ENCODE measurements at regions not wholly inside any gene's neighbourhood (a gene's known extent, or its start where the extent isn't known, plus 50 kb on each side); places are given as distances from the start of the nearest gene placed in this dataset.
A peak's percentile ranks its signal among the peaks of the same experiment; 100 is the strongest.

- H3K9me3 Mint-ChIP-seq: no peaks in the 10 kb centered on the region
- ATAC-seq (ENCODE audit: poor library complexity) (no peak), DNase-seq (no peak)
- H3K36me3 ChIP-seq (ENCODE audit: insufficient read depth, low read length): no peaks in the 10 kb centered on the region
- peak overlapping the region; percentile 68 for H3K27ac Mint-ChIP-seq
- H3K27me3 Mint-ChIP-seq: no peaks in the 10 kb centered on the region
- no peaks in the 10 kb centered on the region for H3K27me3 ChIP-seq (ENCODE audit: control insufficient read depth in 1 of 2, insufficient read depth in 2 of 2, low read length in 2 of 2)
- H3K36me3 Mint-ChIP-seq (ENCODE audit: low read depth): no peaks in the 10 kb centered on the region
- H3K4me1 Mint-ChIP-seq (ENCODE audit: low read depth): peaks cover 32% of the 10 kb centered on the region
- no peak overlapping the region for H3K4me3 Mint-ChIP-seq
- no peak for TF ChIP-seq CTCF (IDR thresholded peaks at IDR 0.05)
- intact Hi-C loops (cut with DNase I, micrococcal nuclease): no loop called here
- H3K4me1 ChIP-seq (ENCODE audit: insufficient read depth, low read length): peaks cover 10% of the 10 kb centered on the region
- H3K27ac ChIP-seq (ENCODE audit: low read depth in 1 of 2, low read length in 2 of 2): no peak overlapping the region
- H3K9me3 ChIP-seq (ENCODE audit: control insufficient read depth in 1 of 2, insufficient read depth in 1 of 2, low read length in 2 of 2): no peaks in the 10 kb centered on the region
- H3K4me3 ChIP-seq (ENCODE audit: low read length): no peak overlapping the region
- ChIA-PET CTCF (no interaction called here), POLR2A (interaction anchor here (1.4 kb wide), 1 partner anchor 17 kb away, joined by 3 read pairs; no protein-coding TSS in a partner anchor)
These were observed 65.0 kb downstream of the C9orf152 start for GRCh38 chr9:110142868-110143481.

GRCh38 chr9:110143485-110143884, 64.5 kb downstream of the C9orf152 start:
- Mint-ChIP-seq H3K4me1 (ENCODE audit: low read depth) (peaks cover 37% of the 10 kb centered on the region), H3K4me3 (no peak overlapping the region), H3K27ac (peak overlapping the region; percentile 68), H3K27me3 (no peaks in the 10 kb centered on the region), H3K9me3 (no peaks in the 10 kb centered on the region), H3K36me3 (ENCODE audit: low read depth) (no peaks in the 10 kb centered on the region)
- H3K27ac ChIP-seq (ENCODE audit: low read depth in 1 of 2, low read length in 2 of 2): no peak overlapping the region
- ChIA-PET POLR2A (interaction anchor here (1.0 to 1.4 kb wide), 2 partner anchors 13 to 17 kb away, joined by 3 to 4 read pairs; no protein-coding TSS in a partner anchor), CTCF (no interaction called here)
- intact Hi-C loops (cut with DNase I, micrococcal nuclease): no loop called here
- peaks cover 10% of the 10 kb centered on the region for H3K4me1 ChIP-seq (ENCODE audit: insufficient read depth, low read length)
- ATAC-seq (ENCODE audit: poor library complexity): no peak
- DNase-seq: peak in 1 of 14 experiments; percentile 38
- no peaks in the 10 kb centered on the region for H3K36me3 ChIP-seq (ENCODE audit: insufficient read depth, low read length)
- no peaks in the 10 kb centered on the region for H3K9me3 ChIP-seq (ENCODE audit: control insufficient read depth in 1 of 2, insufficient read depth in 1 of 2, low read length in 2 of 2)
- no peak overlapping the region for H3K4me3 ChIP-seq (ENCODE audit: low read length)
- TF ChIP-seq CTCF (IDR thresholded peaks at IDR 0.05): no peak
- no peaks in the 10 kb centered on the region for H3K27me3 ChIP-seq (ENCODE audit: control insufficient read depth in 1 of 2, insufficient read depth in 2 of 2, low read length in 2 of 2)

GRCh38 chr9:110143950-110144545, 63.9 kb downstream of the C9orf152 start:
- Mint-ChIP-seq H3K27me3 (no peaks in the 10 kb centered on the region), H3K9me3 (no peaks in the 10 kb centered on the region), H3K4me1 (ENCODE audit: low read depth) (peaks cover 43% of the 10 kb centered on the region), H3K4me3 (no peak overlapping the region), H3K27ac (peak overlapping the region; percentile 68), H3K36me3 (ENCODE audit: low read depth) (no peaks in the 10 kb centered on the region)
- Histone ChIP-seq H3K9me3 (ENCODE audit: control insufficient read depth in 1 of 2, insufficient read depth in 1 of 2, low read length in 2 of 2) (no peaks in the 10 kb centered on the region), H3K36me3 (ENCODE audit: insufficient read depth, low read length) (no peaks in the 10 kb centered on the region), H3K27me3 (ENCODE audit: control insufficient read depth in 1 of 2, insufficient read depth in 2 of 2, low read length in 2 of 2) (no peaks in the 10 kb centered on the region), H3K4me1 (ENCODE audit: insufficient read depth, low read length) (peaks cover 13% of the 10 kb centered on the region), H3K27ac (ENCODE audit: low read depth in 1 of 2, low read length in 2 of 2) (no peak overlapping the region), H3K4me3 (ENCODE audit: low read length) (no peak overlapping the region)
- ATAC-seq (ENCODE audit: poor library complexity): peak; percentile 94
- no peak for TF ChIP-seq CTCF (IDR thresholded peaks at IDR 0.05)
- CTCF ChIA-PET: no interaction called here
- peak in 6 of 14 experiments; percentile 8 to 64 (median 34) for DNase-seq
- intact Hi-C loops (cut with DNase I, micrococcal nuclease): no loop called here
- POLR2A ChIA-PET: interaction anchor here (1.0 to 1.4 kb wide), 2 partner anchors 13 to 18 kb away, joined by 3 to 4 read pairs; no protein-coding TSS in a partner anchor
